Mesenteric fat pad (tissue), 1 donor: ENCODE measurements at regions not wholly inside any gene's neighbourhood (a gene's known extent, or its start where the extent isn't known, plus 50 kb on each side); places are given as distances from the start of the nearest gene placed in this dataset.
"Not testable (repeated sequence)": the region's sequence is repeated elsewhere in the genome, so short reads cannot be mapped to it uniquely, and the experiment has no call there.

Source experiments
- DNase-seq: peaks from one replicate; pipeline ENCODE4 v3.0.0-alpha.2; 2020; ENCODE audit warnings: low spot score
- donor health status: DM: yes; HTN: yes; CAD: no.

DNA sequence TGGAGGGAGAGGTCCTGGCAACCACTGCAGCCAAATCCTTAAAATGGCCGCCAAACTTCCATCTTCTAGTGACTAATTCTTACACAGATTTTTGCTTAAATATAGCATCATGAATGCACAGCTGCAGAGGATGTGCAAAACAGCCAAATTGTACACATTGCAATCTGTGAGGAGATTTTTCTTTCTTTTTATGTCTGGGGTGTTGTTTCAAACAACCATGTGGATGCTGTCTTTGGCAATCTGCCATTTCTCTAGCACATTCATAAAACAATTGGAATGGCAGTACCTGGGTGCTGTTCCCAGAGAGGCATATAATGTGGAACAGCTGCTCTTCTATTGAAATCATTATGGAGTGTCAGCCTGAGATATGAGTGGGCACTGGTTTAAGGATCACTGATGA is 1082.9 kb upstream of the SEMA6A start:
- DNase-seq = no peak

- no peak for DNase-seq
Observed at GRCh38 chr5:117652958-117653280, 1078.3 kb upstream of the SEMA6A start.

DNA sequence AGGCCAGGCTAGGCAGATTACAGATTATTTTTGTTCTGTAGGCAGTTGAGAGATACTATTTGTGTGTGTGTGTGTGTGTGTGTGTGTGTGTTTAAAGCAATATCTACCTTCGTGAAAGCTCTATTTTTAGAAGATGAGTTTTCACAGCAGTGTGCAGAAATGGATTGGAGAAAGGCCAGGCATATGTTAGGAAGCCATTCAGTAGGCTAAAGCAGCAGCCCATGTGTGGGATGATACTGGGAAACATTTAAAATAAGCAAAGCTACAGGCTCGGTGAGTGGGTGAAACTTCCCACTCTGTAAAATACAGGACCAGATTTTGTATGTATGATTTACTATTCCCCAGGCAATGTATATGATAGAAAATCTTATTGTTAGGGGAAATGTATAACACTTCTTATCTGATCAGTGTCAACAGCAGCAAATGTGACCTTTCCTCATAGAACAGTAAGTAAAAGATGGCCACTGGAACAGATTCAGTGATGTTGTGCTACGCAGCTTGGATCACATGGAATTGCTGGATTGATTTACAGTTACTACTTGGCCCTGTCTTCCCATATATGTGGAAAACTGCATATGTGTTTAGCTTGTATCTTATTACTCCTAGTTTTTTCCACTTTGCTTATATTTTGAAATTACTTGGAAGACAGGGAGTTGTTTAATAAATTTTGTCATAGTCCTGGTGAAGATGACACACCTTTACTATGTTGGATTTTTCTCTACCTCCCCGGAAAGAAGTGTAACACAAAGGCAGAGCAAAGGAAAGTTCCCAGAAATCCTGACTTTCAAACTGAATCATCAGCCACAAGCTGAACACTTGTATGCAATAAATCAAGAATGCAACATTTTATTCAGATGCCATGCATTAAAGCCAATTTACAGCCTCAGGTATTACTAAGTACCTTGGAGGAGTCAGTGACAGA is 1077.7 kb upstream of the SEMA6A start:
- DNase-seq = no peak

GRCh38 chr5:117649821-117650220 is 1075.2 kb upstream of the SEMA6A start:
- DNase-seq = no peak

DNA sequence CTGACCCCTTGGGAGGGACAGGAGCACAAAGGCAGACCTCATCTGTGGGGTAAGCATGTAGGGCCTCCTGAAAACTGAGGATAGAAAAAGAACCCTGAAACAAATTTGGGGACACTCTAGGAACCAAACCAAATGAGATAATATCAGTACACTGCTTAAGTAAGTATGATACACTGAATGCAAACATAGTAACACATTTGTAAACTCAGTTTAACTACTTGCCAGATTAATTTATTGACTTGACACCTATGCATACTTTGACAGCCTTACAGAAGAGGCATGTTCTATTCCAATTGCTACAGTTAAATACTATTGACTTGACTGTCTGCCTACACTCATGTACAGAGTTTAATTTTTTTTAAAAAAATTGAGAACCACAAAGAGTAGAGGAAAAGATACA is 1070.8 kb upstream of the SEMA6A start:
- DNase-seq = no peak

DNA sequence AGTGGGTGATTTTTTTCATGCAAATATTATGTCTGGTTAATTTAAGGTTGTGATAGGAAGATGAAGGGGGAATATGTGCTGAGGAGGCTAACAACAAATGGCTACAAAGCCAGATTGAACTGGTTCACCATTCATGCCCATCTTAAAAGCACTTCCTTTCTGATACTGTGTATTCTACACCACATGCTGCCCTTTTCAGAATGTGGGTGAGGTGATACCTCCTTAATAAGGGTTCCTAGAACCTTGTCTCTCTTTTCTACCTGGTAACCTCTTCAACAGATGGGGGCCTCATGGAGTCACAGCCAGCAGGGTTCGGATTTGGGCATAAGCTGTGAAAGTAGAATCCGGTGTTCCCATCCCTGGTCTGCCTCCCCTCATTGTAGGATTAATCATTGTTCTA is 1064.0 kb upstream of the SEMA6A start:
- no peak for DNase-seq

DNA sequence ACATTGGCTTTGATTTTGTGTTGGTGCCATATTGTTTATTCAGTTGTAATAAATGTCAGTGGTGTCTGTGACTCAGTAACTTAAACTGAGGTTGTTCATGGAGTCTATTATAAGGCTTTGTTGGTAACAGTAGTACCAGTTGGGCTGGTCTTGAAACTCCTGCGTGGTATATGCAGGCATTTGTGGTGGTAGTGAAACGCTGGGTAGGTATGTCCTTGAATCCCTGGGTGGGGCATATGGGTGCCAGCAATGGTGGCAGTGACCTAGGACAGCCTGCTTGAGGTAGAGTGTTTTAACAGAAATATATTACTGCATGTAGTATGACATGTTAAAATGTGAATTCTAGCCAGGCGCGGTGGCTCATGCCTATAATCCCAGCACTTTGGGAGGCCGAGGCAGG is 1058.5 kb upstream of the SEMA6A start:
- no peak for DNase-seq

GRCh38 chr5:117624201-117624600 is 1049.6 kb upstream of the SEMA6A start:
- no peak for DNase-seq

DNA sequence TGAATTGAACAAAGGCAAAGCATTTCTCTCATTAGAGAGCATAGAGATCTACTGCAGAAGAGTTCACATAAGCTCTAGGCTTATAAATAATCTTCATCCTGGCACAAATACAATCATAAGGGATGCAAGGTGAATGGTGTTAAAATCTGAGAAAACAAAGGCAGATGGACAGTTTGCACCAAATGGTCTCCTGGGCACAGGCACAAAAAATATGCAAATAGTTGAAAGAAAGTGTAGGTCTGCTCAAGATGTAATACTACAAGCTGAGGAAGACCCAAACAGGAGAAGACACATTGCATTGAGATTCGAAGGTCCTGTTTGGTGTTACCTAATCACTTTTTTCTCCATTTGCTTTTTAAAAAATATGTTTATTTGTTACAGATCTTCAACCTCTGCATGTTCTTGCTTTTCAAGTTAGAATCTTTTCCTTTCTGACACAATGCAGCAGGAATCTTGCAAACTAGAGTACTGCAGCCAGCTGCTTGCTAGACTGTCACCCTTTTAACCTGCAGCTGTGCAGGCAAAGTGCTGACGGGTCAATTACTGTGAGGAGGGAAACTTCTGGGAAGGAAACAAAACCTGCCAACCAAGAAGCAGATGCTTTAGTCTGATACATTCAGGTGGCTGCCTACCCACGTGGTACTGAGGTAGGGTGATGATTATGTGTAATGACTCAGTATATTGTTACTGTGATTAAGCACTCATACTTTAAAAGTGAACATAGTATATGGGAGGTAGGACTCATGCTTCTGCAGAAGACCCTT is 1048.6 kb upstream of the SEMA6A start:
- no peak for DNase-seq

GRCh38 chr5:117621921-117622320 is 1047.3 kb upstream of the SEMA6A start:
- DNase-seq = no peak

GRCh38 chr5:117615226-117615625 is 1040.6 kb upstream of the SEMA6A start:
- no peak for DNase-seq

GRCh38 chr5:117614408-117614807 is 1039.8 kb upstream of the SEMA6A start:
- DNase-seq = no peak

DNA sequence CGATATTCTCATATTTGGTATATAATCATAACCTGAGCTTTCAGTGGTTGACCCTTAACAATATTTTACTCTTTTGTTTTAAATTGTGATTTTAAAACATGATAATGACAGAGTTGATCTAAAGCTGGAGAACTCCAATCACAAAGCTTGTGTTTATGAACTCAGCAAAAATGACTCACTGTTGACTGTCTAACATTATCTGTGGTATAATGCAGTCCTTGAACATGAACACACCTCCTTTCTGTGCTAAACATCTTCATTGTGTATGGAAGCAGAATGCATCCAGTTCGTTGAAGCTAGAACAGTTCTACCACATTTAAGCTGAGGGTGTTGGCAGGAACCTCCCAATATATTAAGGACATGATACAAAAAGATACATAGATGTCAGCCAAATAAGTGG is 1030.2 kb upstream of the SEMA6A start:
- no peak for DNase-seq

- not testable (repeated sequence) for DNase-seq
Observed at GRCh38 chr5:117599811-117600210, 1025.2 kb upstream of the SEMA6A start.

GRCh38 chr5:117594166-117594565 is 1019.5 kb upstream of the SEMA6A start:
- no peak for DNase-seq

DNA sequence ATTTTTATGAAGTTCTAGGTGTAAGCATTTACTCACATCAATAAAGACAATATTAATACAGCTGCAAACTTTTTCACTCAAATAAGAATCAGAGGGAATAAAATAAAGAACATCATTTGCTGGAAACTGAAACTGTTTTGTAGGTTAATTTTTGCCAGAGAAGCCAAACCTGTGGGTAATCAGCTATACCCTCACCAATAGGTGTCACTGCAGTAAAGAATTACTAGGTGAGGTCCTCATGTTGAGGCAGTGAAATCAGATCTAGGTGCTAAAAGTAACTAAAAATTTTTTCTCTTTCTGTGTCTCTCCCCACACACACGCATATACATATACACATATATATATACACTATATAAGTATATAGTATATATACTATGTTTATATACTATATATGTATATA is 1016.3 kb upstream of the SEMA6A start:
- DNase-seq = no peak

GRCh38 chr5:117588611-117589010 is 1014.0 kb upstream of the SEMA6A start:
- no peak for DNase-seq

DNA sequence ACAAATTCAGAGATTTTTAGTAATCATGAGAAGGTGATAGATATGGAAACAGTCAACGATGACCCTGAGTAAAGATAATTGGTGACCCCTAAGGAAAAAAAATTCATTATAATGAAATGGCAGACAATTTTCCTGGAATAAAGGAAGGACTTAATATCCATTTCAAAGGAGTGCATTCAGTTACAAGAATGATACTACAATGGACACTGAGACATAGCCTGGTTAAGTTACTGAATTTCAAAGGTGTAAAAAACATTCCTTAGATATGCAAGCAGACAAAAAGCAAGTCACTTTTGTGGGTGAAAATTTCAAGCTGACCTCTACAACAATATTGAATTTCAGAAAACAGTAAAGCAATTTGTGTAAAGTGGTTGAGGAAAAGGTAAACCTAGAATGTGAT is 1012.5 kb upstream of the SEMA6A start:
- no peak for DNase-seq

DNA sequence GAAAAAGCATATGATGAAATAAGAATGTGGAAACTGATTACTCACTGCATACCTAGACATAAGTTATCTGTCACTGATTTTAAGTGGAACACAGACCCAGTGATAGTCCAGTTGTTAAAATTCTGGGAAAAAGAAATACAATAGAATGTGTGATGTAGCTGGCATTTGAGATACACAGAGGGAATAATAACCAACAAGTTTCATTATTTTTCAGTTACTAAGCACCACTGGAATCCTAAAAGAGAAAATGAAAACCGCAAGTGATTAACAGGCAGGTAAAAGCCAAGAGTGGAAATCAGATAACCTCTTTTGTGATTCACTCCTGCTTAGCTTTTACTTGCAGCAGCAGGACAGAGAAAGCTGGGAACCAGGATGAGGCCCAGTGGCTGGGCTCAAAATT is 994.0 kb upstream of the SEMA6A start:
- DNase-seq = no peak

- DNase-seq = no peak
Observed at GRCh38 chr5:117568126-117568525, 993.5 kb upstream of the SEMA6A start.

DNA sequence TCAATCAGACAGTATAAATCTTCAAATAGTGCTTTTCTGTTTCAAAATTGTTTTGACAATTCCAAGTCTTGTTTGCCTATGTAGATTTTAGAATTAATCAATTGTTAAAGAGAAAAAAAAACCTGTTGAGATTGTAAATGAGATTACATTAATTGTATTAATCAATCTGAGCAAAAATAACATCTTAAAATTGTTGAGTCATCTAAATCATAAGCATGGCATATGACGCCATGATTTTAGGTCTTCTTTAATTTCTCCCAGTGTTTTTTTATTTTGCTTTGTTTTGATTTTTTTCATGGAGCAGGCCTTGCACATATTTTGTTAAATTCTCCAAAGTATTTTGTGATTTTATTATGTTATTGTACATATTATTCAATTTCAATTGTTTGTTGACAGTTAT is 988.0 kb upstream of the SEMA6A start:
- no peak for DNase-seq

GRCh38 chr5:117561531-117561930 is 986.9 kb upstream of the SEMA6A start:
- DNase-seq = no peak
